ENCODE measurements at regions not wholly inside any gene's neighbourhood (a gene's known extent, or its start where the extent isn't known, plus 50 kb on each side); places are given as distances from the start of the nearest gene placed in this dataset.

- no peak overlapping the region for H4K91ac ChIP-seq (ENCODE audit: low read depth, low read length, poor library complexity)
- H2AK5ac ChIP-seq (ENCODE audit: low read depth, low read length) = no peak overlapping the region
- no peak for DNase-seq (ENCODE audit: low spot score)
- no peak overlapping the region for H2BK12ac ChIP-seq (ENCODE audit: low read length)
- H4K8ac ChIP-seq (ENCODE audit: low read depth, low read length) = no peak overlapping the region
- H3K27ac ChIP-seq (replicated peaks; ENCODE audit: low read length) = no peak overlapping the region
- H3K14ac ChIP-seq (ENCODE audit: low read length) = no peak overlapping the region
- H2BK5ac ChIP-seq (ENCODE audit: low read length) = no peak overlapping the region
- no peaks in the 10 kb centered on the region for H3K79me1 ChIP-seq (ENCODE audit: low read depth, low read length)
- H3K4ac ChIP-seq (ENCODE audit: low read length) = no peak overlapping the region
- H3K4me2 ChIP-seq (ENCODE audit: insufficient read depth, low read length, poor library complexity, severe bottlenecking) = no peak overlapping the region
- H3K9ac ChIP-seq (ENCODE audit: low read depth, low read length, poor library complexity) = no peak overlapping the region
- H3K36me3 ChIP-seq (replicated peaks in 1 of 2; ENCODE audit: control insufficient read depth in 2 of 2, insufficient read depth in 2 of 2, low read length in 2 of 2) = no peaks in the 10 kb centered on the region
- H2BK120ac ChIP-seq (ENCODE audit: low read depth, low read length) = no peak overlapping the region
- H3K18ac ChIP-seq (ENCODE audit: low read length) = no peak overlapping the region
- no peak overlapping the region for H3K4me3 ChIP-seq (ENCODE audit: low read length in 2 of 2)
- no peak overlapping the region for H3K23ac ChIP-seq (ENCODE audit: low read depth, low read length, poor library complexity)
- H3K4me1 ChIP-seq (ENCODE audit: control insufficient read depth in 2 of 2, insufficient read depth in 1 of 2, low read depth in 1 of 2, low read length in 2 of 2) = no peaks in the 10 kb centered on the region
- WGBS, 2 donors (ENCODE audit: extremely low coverage in 2 of 2, insufficient read length in 2 of 2, insufficient replicate concordance in 1 of 2) = no CpG with 5 or more reads among the region's 6 CpGs
- H2BK15ac ChIP-seq (ENCODE audit: low read length) = no peak overlapping the region
- H3K27me3 ChIP-seq (ENCODE audit: control insufficient read depth in 3 of 3, insufficient read depth in 3 of 3, low read depth in 1 of 3, low read length in 3 of 3) = no peaks in the 10 kb centered on the region
- no peak overlapping the region for H2AFZ ChIP-seq (ENCODE audit: low read length)
- H3K9me3 ChIP-seq (replicated peaks in 1 of 2; ENCODE audit: control insufficient read depth in 2 of 2, insufficient read depth in 1 of 2, low read depth in 1 of 2, low read length in 2 of 2) = no peaks in the 10 kb centered on the region
These were observed 65.6 kb upstream of the HTR2A start for GRCh38 chr13:46962281-46962941.

- Histone ChIP-seq H3K27me3 (ENCODE audit: control insufficient read depth in 3 of 3, insufficient read depth in 3 of 3, low read depth in 1 of 3, low read length in 3 of 3) (no peaks in the 10 kb centered on the region), H2BK15ac (ENCODE audit: low read length) (no peak overlapping the region), H3K4me1 (ENCODE audit: control insufficient read depth in 2 of 2, insufficient read depth in 1 of 2, low read depth in 1 of 2, low read length in 2 of 2) (no peaks in the 10 kb centered on the region), H3K4ac (ENCODE audit: low read length) (no peak overlapping the region), H2BK5ac (ENCODE audit: low read length) (no peak overlapping the region), H2BK12ac (ENCODE audit: low read length) (no peak overlapping the region), H3K23ac (ENCODE audit: low read depth, low read length, poor library complexity) (no peak overlapping the region), H4K8ac (ENCODE audit: low read depth, low read length) (no peak overlapping the region), H3K9ac (ENCODE audit: low read depth, low read length, poor library complexity) (no peak overlapping the region), H3K36me3 (replicated peaks in 1 of 2; ENCODE audit: control insufficient read depth in 2 of 2, insufficient read depth in 2 of 2, low read length in 2 of 2) (no peaks in the 10 kb centered on the region), H3K4me3 (ENCODE audit: low read length in 2 of 2) (no peak overlapping the region), H3K18ac (ENCODE audit: low read length) (no peak overlapping the region), H2AFZ (ENCODE audit: low read length) (no peak overlapping the region), H4K91ac (ENCODE audit: low read depth, low read length, poor library complexity) (no peak overlapping the region), H2BK120ac (ENCODE audit: low read depth, low read length) (no peak overlapping the region), H3K79me1 (ENCODE audit: low read depth, low read length) (no peaks in the 10 kb centered on the region), H3K27ac (replicated peaks; ENCODE audit: low read length) (no peak overlapping the region), H3K9me3 (replicated peaks in 1 of 2; ENCODE audit: control insufficient read depth in 2 of 2, insufficient read depth in 1 of 2, low read depth in 1 of 2, low read length in 2 of 2) (no peaks in the 10 kb centered on the region), H3K4me2 (ENCODE audit: insufficient read depth, low read length, poor library complexity, severe bottlenecking) (no peak overlapping the region), H2AK5ac (ENCODE audit: low read depth, low read length) (no peak overlapping the region), H3K14ac (ENCODE audit: low read length) (no peak overlapping the region)
- WGBS, 2 donors (ENCODE audit: extremely low coverage in 2 of 2, insufficient read length in 2 of 2, insufficient replicate concordance in 1 of 2) = no CpG with 5 or more reads among the region's 2 CpGs
- DNase-seq (ENCODE audit: low spot score) = no peak
These were observed 64.9 kb upstream of the HTR2A start for GRCh38 chr13:46961719-46962118.

- no peak overlapping the region for H3K4me3 ChIP-seq (ENCODE audit: low read length in 2 of 2)
- H3K9me3 ChIP-seq (replicated peaks in 1 of 2; ENCODE audit: control insufficient read depth in 2 of 2, insufficient read depth in 1 of 2, low read depth in 1 of 2, low read length in 2 of 2) = no peaks in the 10 kb centered on the region
- no peak overlapping the region for H4K8ac ChIP-seq (ENCODE audit: low read depth, low read length)
- H2BK12ac ChIP-seq (ENCODE audit: low read length) = no peak overlapping the region
- H3K14ac ChIP-seq (ENCODE audit: low read length) = no peak overlapping the region
- no peak for DNase-seq (ENCODE audit: low spot score)
- no peak overlapping the region for H3K4ac ChIP-seq (ENCODE audit: low read length)
- H2BK15ac ChIP-seq (ENCODE audit: low read length) = no peak overlapping the region
- no CpG with 5 or more reads among the region's 2 CpGs for WGBS, 2 donors (ENCODE audit: extremely low coverage in 2 of 2, insufficient read length in 2 of 2, insufficient replicate concordance in 1 of 2)
- no peak overlapping the region for H3K27ac ChIP-seq (replicated peaks; ENCODE audit: low read length)
- no peaks in the 10 kb centered on the region for H3K27me3 ChIP-seq (ENCODE audit: control insufficient read depth in 3 of 3, insufficient read depth in 3 of 3, low read depth in 1 of 3, low read length in 3 of 3)
- no peak overlapping the region for H2BK5ac ChIP-seq (ENCODE audit: low read length)
- H3K9ac ChIP-seq (ENCODE audit: low read depth, low read length, poor library complexity) = no peak overlapping the region
- no peak overlapping the region for H3K18ac ChIP-seq (ENCODE audit: low read length)
- no peak overlapping the region for H2AK5ac ChIP-seq (ENCODE audit: low read depth, low read length)
- H3K23ac ChIP-seq (ENCODE audit: low read depth, low read length, poor library complexity) = no peak overlapping the region
- no peak overlapping the region for H3K4me2 ChIP-seq (ENCODE audit: insufficient read depth, low read length, poor library complexity, severe bottlenecking)
- H3K36me3 ChIP-seq (replicated peaks in 1 of 2; ENCODE audit: control insufficient read depth in 2 of 2, insufficient read depth in 2 of 2, low read length in 2 of 2) = no peaks in the 10 kb centered on the region
- no peaks in the 10 kb centered on the region for H3K4me1 ChIP-seq (ENCODE audit: control insufficient read depth in 2 of 2, insufficient read depth in 1 of 2, low read depth in 1 of 2, low read length in 2 of 2)
- no peaks in the 10 kb centered on the region for H3K79me1 ChIP-seq (ENCODE audit: low read depth, low read length)
- H2BK120ac ChIP-seq (ENCODE audit: low read depth, low read length) = no peak overlapping the region
- H4K91ac ChIP-seq (ENCODE audit: low read depth, low read length, poor library complexity) = no peak overlapping the region
- no peak overlapping the region for H2AFZ ChIP-seq (ENCODE audit: low read length)
These were observed 57.1 kb upstream of the HTR2A start for GRCh38 chr13:46953941-46954340.

GRCh38 chr13:46953331-46953730 lies 56.5 kb upstream of the HTR2A start:
- H3K4me2 ChIP-seq (ENCODE audit: insufficient read depth, low read length, poor library complexity, severe bottlenecking) = no peak overlapping the region
- H3K4me1 ChIP-seq (ENCODE audit: control insufficient read depth in 2 of 2, insufficient read depth in 1 of 2, low read depth in 1 of 2, low read length in 2 of 2) = no peaks in the 10 kb centered on the region
- no peaks in the 10 kb centered on the region for H3K36me3 ChIP-seq (replicated peaks in 1 of 2; ENCODE audit: control insufficient read depth in 2 of 2, insufficient read depth in 2 of 2, low read length in 2 of 2)
- no peak overlapping the region for H3K27ac ChIP-seq (replicated peaks; ENCODE audit: low read length)
- WGBS, 2 donors (ENCODE audit: extremely low coverage in 2 of 2, insufficient read length in 2 of 2, insufficient replicate concordance in 1 of 2) = no CpG with 5 or more reads among the region's 3 CpGs
- H2BK5ac ChIP-seq (ENCODE audit: low read length) = no peak overlapping the region
- H2AK5ac ChIP-seq (ENCODE audit: low read depth, low read length) = no peak overlapping the region
- no peaks in the 10 kb centered on the region for H3K9me3 ChIP-seq (replicated peaks in 1 of 2; ENCODE audit: control insufficient read depth in 2 of 2, insufficient read depth in 1 of 2, low read depth in 1 of 2, low read length in 2 of 2)
- H2AFZ ChIP-seq (ENCODE audit: low read length) = no peak overlapping the region
- H3K4ac ChIP-seq (ENCODE audit: low read length) = no peak overlapping the region
- no peak overlapping the region for H3K14ac ChIP-seq (ENCODE audit: low read length)
- no peak overlapping the region for H3K4me3 ChIP-seq (ENCODE audit: low read length in 2 of 2)
- DNase-seq (ENCODE audit: low spot score) = no peak
- no peak overlapping the region for H4K8ac ChIP-seq (ENCODE audit: low read depth, low read length)
- H2BK15ac ChIP-seq (ENCODE audit: low read length) = no peak overlapping the region
- H3K18ac ChIP-seq (ENCODE audit: low read length) = no peak overlapping the region
- H3K23ac ChIP-seq (ENCODE audit: low read depth, low read length, poor library complexity) = no peak overlapping the region
- H3K9ac ChIP-seq (ENCODE audit: low read depth, low read length, poor library complexity) = no peak overlapping the region
- no peaks in the 10 kb centered on the region for H3K27me3 ChIP-seq (ENCODE audit: control insufficient read depth in 3 of 3, insufficient read depth in 3 of 3, low read depth in 1 of 3, low read length in 3 of 3)
- H3K79me1 ChIP-seq (ENCODE audit: low read depth, low read length) = no peaks in the 10 kb centered on the region
- H2BK120ac ChIP-seq (ENCODE audit: low read depth, low read length) = no peak overlapping the region
- no peak overlapping the region for H4K91ac ChIP-seq (ENCODE audit: low read depth, low read length, poor library complexity)
- H2BK12ac ChIP-seq (ENCODE audit: low read length) = no peak overlapping the region
